ENCODE measurements at regions not wholly inside any gene's neighbourhood (a gene's known extent, or its start where the extent isn't known, plus 50 kb on each side); places are given as distances from the start of the nearest gene placed in this dataset.

DNA sequence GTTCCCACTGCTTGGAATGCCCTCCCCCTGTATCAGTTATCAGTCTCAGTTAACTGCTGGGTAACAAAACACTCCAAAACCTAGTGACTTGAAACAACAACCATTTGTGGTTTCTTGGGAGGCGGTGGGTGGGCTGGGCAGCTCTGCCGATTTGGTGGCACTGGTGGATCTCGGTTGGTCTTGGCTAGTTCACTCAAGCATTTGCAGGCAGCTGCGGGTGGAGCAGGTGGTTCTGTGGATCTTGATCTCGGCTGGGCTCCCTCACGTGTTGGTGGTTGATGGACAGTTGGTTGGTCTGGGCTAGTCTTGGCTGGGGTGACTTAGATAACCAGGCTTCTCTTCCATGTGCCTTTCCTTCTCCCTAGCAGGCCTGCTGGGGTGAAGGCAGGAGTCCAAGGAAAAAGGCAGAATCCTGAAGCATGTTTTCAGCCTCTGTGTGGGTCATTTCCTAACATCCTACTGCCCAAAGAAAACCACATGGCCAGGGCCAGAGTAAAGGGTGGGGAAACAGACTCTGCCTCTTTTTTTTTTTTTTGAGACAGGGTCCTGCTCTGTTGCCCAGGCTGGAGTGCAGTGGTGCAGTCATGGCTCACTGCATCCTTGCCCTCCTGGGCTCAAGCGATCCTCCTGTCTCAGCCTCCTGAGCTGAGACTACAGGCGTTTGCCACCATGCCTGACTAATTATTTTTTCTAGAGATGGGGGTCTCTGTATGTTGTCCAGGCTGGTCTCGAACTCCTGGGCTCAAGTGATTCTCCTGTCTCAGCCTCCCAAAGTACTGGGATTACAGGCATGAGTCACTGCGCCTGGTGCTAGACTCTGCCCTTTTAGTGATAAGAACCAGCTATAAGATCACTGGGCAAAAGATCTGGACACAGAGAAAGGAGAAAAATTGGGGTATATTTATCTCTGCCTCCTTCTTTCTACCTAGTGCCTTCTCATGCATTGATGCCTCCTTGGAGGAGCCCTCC is 183.7 kb downstream of the RGS3 start:
- H3K27me3 ChIP-seq = no peaks in the 10 kb centered on the region
- no peaks in the 10 kb centered on the region for H3K4me1 ChIP-seq
- intact Hi-C loops (cut with DNase I) = no loop called here
- DNase-seq (no peak), ATAC-seq (no peak)
- TF ChIP-seq, protein P1, sequence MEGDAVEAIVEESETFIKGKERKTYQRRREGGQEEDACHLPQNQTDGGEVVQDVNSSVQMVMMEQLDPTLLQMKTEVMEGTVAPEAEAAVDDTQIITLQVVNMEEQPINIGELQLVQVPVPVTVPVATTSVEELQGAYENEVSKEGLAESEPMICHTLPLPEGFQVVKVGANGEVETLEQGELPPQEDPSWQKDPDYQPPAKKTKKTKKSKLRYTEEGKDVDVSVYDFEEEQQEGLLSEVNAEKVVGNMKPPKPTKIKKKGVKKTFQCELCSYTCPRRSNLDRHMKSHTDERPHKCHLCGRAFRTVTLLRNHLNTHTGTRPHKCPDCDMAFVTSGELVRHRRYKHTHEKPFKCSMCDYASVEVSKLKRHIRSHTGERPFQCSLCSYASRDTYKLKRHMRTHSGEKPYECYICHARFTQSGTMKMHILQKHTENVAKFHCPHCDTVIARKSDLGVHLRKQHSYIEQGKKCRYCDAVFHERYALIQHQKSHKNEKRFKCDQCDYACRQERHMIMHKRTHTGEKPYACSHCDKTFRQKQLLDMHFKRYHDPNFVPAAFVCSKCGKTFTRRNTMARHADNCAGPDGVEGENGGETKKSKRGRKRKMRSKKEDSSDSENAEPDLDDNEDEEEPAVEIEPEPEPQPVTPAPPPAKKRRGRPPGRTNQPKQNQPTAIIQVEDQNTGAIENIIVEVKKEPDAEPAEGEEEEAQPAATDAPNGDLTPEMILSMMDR (IDR thresholded peaks at IDR 0.05) = no peak
- no peaks in the 10 kb centered on the region for H3K9me3 ChIP-seq
- H3K36me3 ChIP-seq = no peaks in the 10 kb centered on the region
- H3K4me3 ChIP-seq = no peak overlapping the region
- H3K27ac ChIP-seq = no peak overlapping the region

DNA sequence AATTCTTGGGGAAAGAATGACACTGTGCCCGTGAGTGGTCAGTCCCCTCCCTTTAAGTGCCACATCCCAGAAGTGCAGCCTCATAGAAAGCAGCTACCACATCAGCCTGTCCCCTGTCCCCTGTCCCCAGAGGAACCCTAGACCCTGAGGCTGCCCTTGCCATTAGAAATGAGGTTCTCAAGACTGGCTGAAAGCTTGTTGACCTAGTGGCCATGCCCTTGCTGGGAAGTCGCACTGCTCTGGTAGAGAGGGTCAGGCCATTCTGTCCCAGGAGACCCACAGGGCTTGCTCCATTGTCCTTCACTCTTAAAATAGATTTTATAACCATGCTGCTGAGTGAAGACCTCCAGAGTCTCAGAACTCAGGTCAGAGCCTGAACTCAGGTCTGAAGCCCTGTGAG is 184.5 kb downstream of the RGS3 start:
- DNase-seq (no peak), ATAC-seq (no peak)
- Histone ChIP-seq H3K36me3 (no peaks in the 10 kb centered on the region), H3K4me3 (no peak overlapping the region), H3K4me1 (no peaks in the 10 kb centered on the region), H3K27ac (no peak overlapping the region), H3K27me3 (no peaks in the 10 kb centered on the region), H3K9me3 (no peaks in the 10 kb centered on the region)
- intact Hi-C loops (cut with DNase I) = no loop called here
- TF ChIP-seq, protein P1 (IDR thresholded peaks at IDR 0.05) = no peak

DNA sequence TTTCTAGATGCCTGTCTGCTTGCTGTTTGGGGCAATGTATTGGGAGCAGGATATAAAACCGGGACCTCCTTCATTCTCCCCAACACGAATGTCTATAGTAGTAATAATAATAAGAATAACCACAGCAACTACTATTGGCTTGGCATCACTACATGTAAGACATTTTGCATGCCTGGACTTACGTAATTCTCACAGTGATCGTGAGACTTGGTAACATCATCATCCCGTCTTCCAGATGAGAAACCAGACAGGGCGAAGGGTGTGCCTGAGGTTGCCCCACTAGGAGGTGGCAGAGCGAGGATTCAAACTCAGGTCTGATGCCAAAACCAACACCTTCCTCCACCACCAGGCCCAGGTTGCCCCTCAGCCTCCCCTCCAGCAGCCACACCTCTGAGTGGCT is 185.1 kb downstream of the RGS3 start:
- no peak for ATAC-seq
- H3K36me3 ChIP-seq = no peaks in the 10 kb centered on the region
- no peak overlapping the region for H3K4me3 ChIP-seq
- H3K27me3 ChIP-seq = no peaks in the 10 kb centered on the region
- no peak for DNase-seq
- no peaks in the 10 kb centered on the region for H3K4me1 ChIP-seq
- TF ChIP-seq, protein P1 (IDR thresholded peaks at IDR 0.05) = no peak
- H3K27ac ChIP-seq = no peak overlapping the region
- no peaks in the 10 kb centered on the region for H3K9me3 ChIP-seq
- intact Hi-C loops (cut with DNase I) = no loop called here

DNA sequence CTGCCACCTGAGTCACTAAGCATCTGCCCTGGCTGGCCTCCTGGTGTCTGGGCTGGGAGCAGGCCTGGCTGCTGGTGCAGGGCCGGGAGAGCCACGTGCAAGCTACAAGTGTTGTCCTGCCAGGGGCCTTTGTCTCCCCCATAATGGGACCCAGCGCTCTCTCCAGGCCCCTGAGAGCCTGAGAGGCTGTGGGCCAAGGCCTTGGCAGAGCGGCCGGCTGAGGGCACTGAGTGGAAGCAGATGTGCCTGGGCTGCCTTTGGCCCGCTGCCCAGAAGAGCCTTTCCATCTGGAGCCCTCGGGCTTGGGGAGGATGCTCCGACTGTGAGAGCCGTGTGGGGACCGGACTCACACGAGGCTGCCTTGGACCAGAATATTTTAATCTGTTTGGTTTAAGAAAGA is 185.5 kb downstream of the RGS3 start:
- DNase-seq (no peak), ATAC-seq (no peak)
- TF ChIP-seq, protein P1 (IDR thresholded peaks at IDR 0.05) = no peak
- Histone ChIP-seq H3K27ac (no peak overlapping the region), H3K9me3 (no peaks in the 10 kb centered on the region), H3K36me3 (no peaks in the 10 kb centered on the region), H3K4me3 (no peak overlapping the region), H3K4me1 (no peaks in the 10 kb centered on the region), H3K27me3 (no peaks in the 10 kb centered on the region)
- intact Hi-C loops (cut with DNase I) = no loop called here

DNA sequence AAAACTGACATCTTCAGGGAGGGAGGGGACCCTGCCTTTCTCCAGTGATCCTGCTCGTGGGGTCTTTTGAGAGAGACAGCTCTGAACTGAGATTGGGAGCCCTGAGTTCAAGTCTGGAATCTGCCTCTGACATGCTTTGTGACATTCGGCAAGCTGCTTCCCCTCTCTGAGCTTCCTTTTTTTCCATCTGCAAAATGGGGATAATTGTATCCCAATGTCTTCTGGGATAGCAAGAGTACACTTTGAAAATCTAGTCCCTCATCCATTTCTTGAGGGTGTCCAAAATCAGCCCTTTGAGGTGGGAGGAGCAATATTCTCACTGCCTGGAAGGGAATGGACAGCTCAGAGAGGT is 186.3 kb downstream of the RGS3 start:
- peaks cover 2 to 7% of the 10 kb centered on the region in 2 donors for H3K4me1 ChIP-seq
- intact Hi-C loops (cut with DNase I) = loop anchor here in 1 of 2 donors (10.0 kb wide), 1 partner anchor 55 kb away; no protein-coding TSS in a partner anchor
- no peaks in the 10 kb centered on the region for H3K36me3 ChIP-seq
- no peak overlapping the region for H3K27ac ChIP-seq
- TF ChIP-seq, protein P1 (IDR thresholded peaks at IDR 0.05) = no peak
- H3K27me3 ChIP-seq = no peaks in the 10 kb centered on the region
- H3K9me3 ChIP-seq = no peaks in the 10 kb centered on the region
- DNase-seq (no peak), ATAC-seq (no peak)
- H3K4me3 ChIP-seq = no peak overlapping the region
